Keratinocyte (primary cell): ENCODE measurements at regions not wholly inside any gene's neighbourhood (a gene's known extent, or its start where the extent isn't known, plus 50 kb on each side); places are given as distances from the start of the nearest gene placed in this dataset.

Source experiments
- DNase-seq: peaks from one replicate; pipeline ENCODE4 v3.0.0-alpha.2; 2011; ENCODE audit warnings: low read depth, missing footprints, low spot score
- FAIRE-seq: peaks from 2 replicates; lab custom pipeline; 2011; peaks lifted over from hg19 to GRCh38; lab: Jason Lieb, UNC
- H2AFZ ChIP-seq: 2 replicates; pipeline ENCODE4 v1.6.0; 2012; ENCODE audit warnings: low read length, control low read depth, inconsistent platforms; ENCODE audit not compliant: control insufficient read depth
- H3K27ac ChIP-seq: 2 replicates; pipeline ENCODE4 v1.5.1; 2011; ENCODE audit warnings: low read length; ENCODE audit not compliant: control insufficient read depth, insufficient read depth
- H3K27me3 ChIP-seq: 3 replicates; pipeline ENCODE4 v1.6.0; 2011; ENCODE audit warnings: low read length; ENCODE audit not compliant: control insufficient read depth, insufficient read depth; ENCODE audit errors: extremely low read depth
- H3K36me3 ChIP-seq, 2 experiments: 2 replicates in 1 of 2; 3 replicates in 1 of 2; pipeline ENCODE4 v1.5.1; 2011; ENCODE audit warnings: low read length in 2 of 2, mild to moderate bottlenecking in 1 of 2; ENCODE audit not compliant: control insufficient read depth in 2 of 2, insufficient read depth in 2 of 2; ENCODE audit errors: extremely low read depth in 1 of 2
- H3K4me1 ChIP-seq: 3 replicates; pipeline ENCODE4 v1.5.1; 2011; ENCODE audit warnings: low read length; ENCODE audit not compliant: control insufficient read depth, insufficient read depth; ENCODE audit errors: extremely low read depth
- H3K4me2 ChIP-seq: 3 replicates; pipeline ENCODE4 v1.6.0; 2011; ENCODE audit warnings: low read depth, low read length; ENCODE audit not compliant: control insufficient read depth, insufficient read depth; ENCODE audit errors: extremely low read depth
- H3K4me3 ChIP-seq, 3 experiments: fragments of 200-600 bp in 1 of 3; sonication (generic) in 1 of 3; 2 replicates in 2 of 3; 3 replicates in 1 of 3; pipeline ENCODE4 v1.5.1; 2011 to 2016; ENCODE audit warnings: low read length in 3 of 3, mild to moderate bottlenecking in 3 of 3, control low read depth in 2 of 3, inconsistent platforms in 1 of 3, low read depth in 1 of 3, mixed read lengths in 1 of 3, mixed run types in 1 of 3, moderate library complexity in 1 of 3; ENCODE audit not compliant: control insufficient read depth in 2 of 3, insufficient read depth in 2 of 3; ENCODE audit errors: extremely low read depth in 1 of 3
- H3K79me2 ChIP-seq: 2 replicates; pipeline ENCODE4 v1.6.0; 2012; ENCODE audit warnings: low read length; ENCODE audit not compliant: control insufficient read depth, insufficient read depth
- H3K9ac ChIP-seq: 3 replicates; pipeline ENCODE4 v1.6.0; 2011; ENCODE audit warnings: low read length; ENCODE audit not compliant: control insufficient read depth, insufficient read depth; ENCODE audit errors: extremely low read depth
- H3K9me1 ChIP-seq: 3 replicates; pipeline ENCODE4 v1.6.0; 2011; ENCODE audit warnings: low read length; ENCODE audit not compliant: control insufficient read depth, insufficient read depth; ENCODE audit errors: extremely low read depth
- H3K9me3 ChIP-seq: 2 replicates; pipeline ENCODE4 v1.5.1; 2012; ENCODE audit warnings: low read depth, low read length; ENCODE audit not compliant: control insufficient read depth
- H4K20me1 ChIP-seq: 3 replicates; pipeline ENCODE4 v1.6.0; 2011; ENCODE audit warnings: low read length; ENCODE audit not compliant: control insufficient read depth, insufficient read depth; ENCODE audit errors: extremely low read depth
- CTCF ChIP-seq, 3 experiments: IDR thresholded peaks in 1 of 3; conservative IDR thresholded peaks in 1 of 3; optimal IDR thresholded peaks in 1 of 3; 2 replicates in 2 of 3; 3 replicates in 1 of 3; pipeline versions ENCODE3 to v1.5.1; 2011; ENCODE audit warnings: low read length in 3 of 3, mild to moderate bottlenecking in 3 of 3, moderate library complexity in 2 of 3, control low read depth in 1 of 3, inconsistent platforms in 1 of 3; ENCODE audit not compliant: insufficient read depth in 2 of 3; ENCODE audit errors: extremely low read depth in 1 of 3
- EZH2 ChIP-seq: IDR thresholded peaks from one replicate; pipeline ENCODE4 v1.6.1; 2012; ENCODE audit warnings: inconsistent platforms, mild to moderate bottlenecking, low read length, moderate library complexity
- dilution Hi-C: fragments of 300-500 bp; cut with MboI; formaldehyde crosslinking; loops from one replicate; pipeline ENCODE4 v1.7.0; 2020; ENCODE audit warnings: low sequenced_read_pairs; ENCODE audit not compliant: extremely low pct_ligation_motif_present

DNA sequence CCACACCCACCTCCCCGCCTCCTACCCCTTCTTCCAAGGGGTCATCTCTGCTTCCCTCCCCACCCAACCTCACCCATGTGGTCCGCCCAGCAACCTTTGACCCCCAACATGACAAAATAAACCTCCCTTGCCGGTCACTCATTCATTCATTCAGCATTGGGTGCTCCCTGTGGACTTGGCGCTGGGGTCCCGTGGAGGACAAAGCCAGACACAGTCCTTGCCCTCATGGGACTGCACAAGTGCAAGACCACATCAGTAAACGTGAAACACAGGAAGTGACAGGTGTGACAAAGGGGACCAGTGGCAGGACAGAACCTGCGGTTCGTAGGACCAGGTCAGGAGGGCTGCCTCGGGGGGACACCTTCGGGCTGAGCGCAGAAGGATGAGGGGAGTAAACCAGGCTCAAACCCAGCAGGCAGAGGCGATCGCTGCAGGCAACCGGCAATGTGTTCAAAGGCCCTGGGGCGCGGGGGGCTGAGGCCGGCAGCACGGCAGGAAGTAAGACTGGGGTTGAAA, 185.4 kb downstream of the SEC14L1 start:
- no peak for TF ChIP-seq CTCF (optimal IDR thresholded peaks at IDR 0.05 in 1 of 3, IDR thresholded peaks at IDR 0.05 in 1 of 3, conservative IDR thresholded peaks at IDR 0.05 in 1 of 3; ENCODE audit: extremely low read depth in 1 of 3, insufficient read depth in 2 of 3, low read length in 3 of 3)
- no peak for TF ChIP-seq EZH2
- peaks cover 56% of the 10 kb centered on the region for H3K4me1 ChIP-seq
- DNase-seq: no peak
- H4K20me1 ChIP-seq: peaks cover 60% of the 10 kb centered on the region
- H3K4me2 ChIP-seq: no peak overlapping the region
- dilution Hi-C loops: no loop called here
- H2AFZ ChIP-seq: no peak overlapping the region
- peaks cover 14% of the 10 kb centered on the region for H3K9me1 ChIP-seq
- H3K36me3 ChIP-seq: peaks cover 17 to 23% of the 10 kb centered on the region in 2 experiments
- H3K4me3 ChIP-seq: no peak overlapping the region
- H3K79me2 ChIP-seq: peaks cover 90% of the 10 kb centered on the region
- no peak for FAIRE-seq
- peak overlapping the region; percentile 66 for H3K9ac ChIP-seq
- no peaks in the 10 kb centered on the region for H3K9me3 ChIP-seq
- H3K27ac ChIP-seq: peak overlapping the region; percentile 95
- no peaks in the 10 kb centered on the region for H3K27me3 ChIP-seq

DNA sequence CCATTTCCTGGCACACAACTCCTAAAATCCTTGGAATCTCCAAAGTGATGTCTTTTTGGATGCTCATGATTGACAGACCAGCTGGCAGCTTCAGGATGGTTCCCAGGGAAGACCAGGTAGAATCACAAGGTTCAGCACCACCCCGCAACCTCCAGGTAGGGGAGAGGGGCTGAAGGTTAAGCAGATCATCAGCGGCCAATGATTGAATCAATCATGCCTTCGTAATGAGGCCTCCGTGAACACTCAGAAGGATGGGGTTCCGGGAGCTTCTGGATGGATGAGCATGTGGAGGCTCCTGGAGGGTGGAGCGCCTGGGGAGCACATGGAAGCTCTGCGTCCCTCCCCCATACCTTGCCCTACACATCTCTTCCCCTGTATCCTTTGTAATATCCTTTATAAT, 185.9 kb downstream of the SEC14L1 start:
- dilution Hi-C loops: no loop called here
- Histone ChIP-seq H3K27me3 (no peaks in the 10 kb centered on the region), H3K9ac (no peak overlapping the region)

More for the DNA sequence above, 185.9 kb downstream of the SEC14L1 start:
- H3K27ac ChIP-seq: no peak overlapping the region
- TF ChIP-seq CTCF (optimal IDR thresholded peaks at IDR 0.05 in 1 of 3, IDR thresholded peaks at IDR 0.05 in 1 of 3, conservative IDR thresholded peaks at IDR 0.05 in 1 of 3; ENCODE audit: extremely low read depth in 1 of 3, insufficient read depth in 2 of 3, low read length in 3 of 3) (no peak), EZH2 (no peak)
- H3K79me2 ChIP-seq: peaks cover 91% of the 10 kb centered on the region
- FAIRE-seq (no peak), DNase-seq (no peak)
- no peak overlapping the region for H3K4me3 ChIP-seq
- no peak overlapping the region for H3K4me2 ChIP-seq
- H3K36me3 ChIP-seq: peaks cover 17 to 23% of the 10 kb centered on the region in 2 experiments
- H4K20me1 ChIP-seq: peaks cover 62% of the 10 kb centered on the region
- H2AFZ ChIP-seq: no peak overlapping the region
- no peaks in the 10 kb centered on the region for H3K9me3 ChIP-seq
- H3K4me1 ChIP-seq: peaks cover 57% of the 10 kb centered on the region
- H3K9me1 ChIP-seq: peaks cover 14% of the 10 kb centered on the region
